HCT116 (cell line): ENCODE measurements at regions not wholly inside any gene's neighbourhood (a gene's known extent, or its start where the extent isn't known, plus 50 kb on each side); places are given as distances from the start of the nearest gene placed in this dataset.

Source experiments
- CTCF ChIP-seq, 3 experiments: fragments of 200-600 bp in 1 of 3; sonication (generic) in 1 of 3; IDR thresholded peaks in 2 of 3; conservative IDR thresholded peaks in 1 of 3; 2 replicates each; pipeline ENCODE4 v1.5.1; 2012 to 2017; ENCODE audit warnings: low read depth in 2 of 3, low read length in 2 of 3, antibody characterized with exemption in 1 of 3, borderline replicate concordance in 1 of 3, control low read depth in 1 of 3, mild to moderate bottlenecking in 1 of 3, mixed read lengths in 1 of 3, mixed run types in 1 of 3, moderate library complexity in 1 of 3; ENCODE audit not compliant: insufficient read depth in 1 of 3
- EGR1 ChIP-seq: IDR thresholded peaks from 2 replicates; pipeline ENCODE4 v1.6.1; 2012; ENCODE audit warnings: low read depth
- EZH2 ChIP-seq: fragments of 200-600 bp; sonication (generic); IDR thresholded peaks from 2 replicates; pipeline ENCODE4 v1.6.1; 2017; ENCODE audit warnings: antibody characterized with exemption, mixed run types
- EZH2phosphoT487 ChIP-seq: fragments of 200-600 bp; IDR thresholded peaks from 2 replicates; pipeline ENCODE4 v1.6.1; 2018; ENCODE audit warnings: antibody characterized with exemption, borderline replicate concordance
- POLR2A ChIP-seq: IDR thresholded peaks from 2 replicates; pipeline ENCODE4 v1.7.0; 2011; ENCODE audit warnings: borderline replicate concordance; ENCODE audit not compliant: insufficient read depth, insufficient read length; ENCODE audit errors: extremely low read depth
- RAD21 ChIP-seq: IDR thresholded peaks from 2 replicates; pipeline ENCODE4 v1.6.1; 2012; ENCODE audit warnings: low read depth, mild to moderate bottlenecking
- YY1 ChIP-seq: IDR thresholded peaks from 2 replicates; pipeline ENCODE4 v1.6.1; 2011; ENCODE audit warnings: low read length, low read depth, moderate library complexity, mild to moderate bottlenecking; ENCODE audit not compliant: insufficient replicate concordance; ENCODE audit errors: extremely low read depth

DNA sequence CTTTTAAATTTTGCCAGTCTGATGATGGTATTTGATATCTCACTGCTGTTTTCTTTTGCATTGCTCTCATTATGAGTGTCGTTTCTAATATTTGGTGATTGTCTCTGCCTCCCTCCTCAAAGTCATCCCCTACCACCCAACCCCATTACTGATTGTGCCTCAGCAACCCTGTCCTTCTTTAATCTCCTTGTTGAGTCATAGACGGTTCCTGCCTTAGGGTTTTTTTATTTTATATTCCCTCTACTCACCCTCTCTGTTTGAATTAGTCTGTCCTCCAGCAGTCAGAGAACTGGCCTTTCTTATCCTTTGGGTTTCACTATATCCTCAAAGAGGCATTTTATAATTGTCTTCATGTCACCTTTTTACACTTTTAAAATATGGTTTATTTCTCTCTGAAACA is 409.3 kb upstream of the CPEB2 start:
- TF ChIP-seq RAD21 (no peak), CTCF (IDR thresholded peaks at IDR 0.05 in 2 of 3, conservative IDR thresholded peaks at IDR 0.05 in 1 of 3; ENCODE audit: borderline replicate concordance in 1 of 3, insufficient read depth in 1 of 3, low read depth in 2 of 3, low read length in 2 of 3) (no peak), POLR2A (no peak), YY1 (no peak), EGR1 (no peak), EZH2 (no peak), EZH2phosphoT487 (no peak)
